B cell (primary cell): ENCODE measurements at regions not wholly inside any gene's neighbourhood (a gene's known extent, or its start where the extent isn't known, plus 50 kb on each side); places are given as distances from the start of the nearest gene placed in this dataset.

Experiments used
- ATAC-seq: fragments of 200-7000 bp; cut with Tn5 transposase; one replicate; pipeline ENCODE4 v1.10.0; 2021; ENCODE audit warnings: low read depth, mild to moderate bottlenecking, moderate number of reproducible peaks, moderate library complexity
- CTCF ChIA-PET: fragments of 350-600 bp; sonication (Branson Sonifier 250); formaldehyde crosslinking; loops from one replicate; lab custom pipeline; 2021; ENCODE audit warnings: antibody characterized with exemption, inconsistent platforms; lab: Charles Lee
- POLR2A ChIA-PET: fragments of 350-600 bp; sonication (Branson Sonifier 250); formaldehyde crosslinking; loops from one replicate; lab custom pipeline; 2021; ENCODE audit warnings: antibody characterized with exemption; lab: Charles Lee
- DNase-seq: peaks from one replicate; pipeline ENCODE4 v3.0.0; 2013
- H2AFZ ChIP-seq: 2 replicates; pipeline ENCODE4 v1.6.1; 2012; ENCODE audit warnings: mild to moderate bottlenecking, low read depth, low read length; ENCODE audit not compliant: insufficient read depth, poor library complexity, severe bottlenecking
- H3K27ac ChIP-seq, 2 donors: 1 replicate in 1 of 2; 2 replicates in 1 of 2; pipeline ENCODE4 v1.5.1; 2012 to 2013; ENCODE audit warnings: low read length in 2 of 2, mild to moderate bottlenecking in 2 of 2, moderate library complexity in 1 of 2
- H3K27me3 ChIP-seq, 4 experiments: fragments of 200-600 bp in 1 of 4; sonication (generic) in 1 of 4; replicated peaks in 1 of 4; 1 replicate in 2 of 4; 2 replicates in 2 of 4; pipeline versions ENCODE4 v1.6.1 to v1.7.0; 2013 to 2016; ENCODE audit warnings: low read length in 3 of 4, mild to moderate bottlenecking in 2 of 4, mixed read lengths in 1 of 4, moderate library complexity in 1 of 4; ENCODE audit not compliant: insufficient read depth in 4 of 4, control insufficient read depth in 3 of 4; ENCODE audit errors: control extremely low read depth in 1 of 4
- H3K36me3 ChIP-seq, 2 experiments: replicated peaks in 1 of 2; 1 replicate in 1 of 2; 2 replicates in 1 of 2; pipeline versions ENCODE4 v1.6.1 to v1.7.1; 2013; ENCODE audit warnings: low read length in 1 of 2; ENCODE audit not compliant: insufficient read depth in 2 of 2, control insufficient read depth in 1 of 2; ENCODE audit errors: control extremely low read depth in 1 of 2, extremely low read depth in 1 of 2
- H3K4me1 ChIP-seq, 2 donors: fragments of 200-600 bp in 1 of 2; sonication (generic) in 1 of 2; 1 replicate in 1 of 2; 2 replicates in 1 of 2; pipeline versions ENCODE4 v1.5.1 to v1.6.1; 2013 to 2017; ENCODE audit warnings: low read length in 2 of 2; ENCODE audit not compliant: control insufficient read depth in 2 of 2, insufficient read depth in 2 of 2
- H3K4me2 ChIP-seq: replicated peaks from 2 replicates; pipeline ENCODE3; 2012; ENCODE audit warnings: mild to moderate bottlenecking, low read depth, low read length; ENCODE audit not compliant: poor library complexity, severe bottlenecking
- H3K4me3 ChIP-seq, 5 experiments: fragments of 200-600 bp in 1 of 5; sonication (generic) in 1 of 5; 1 replicate in 3 of 5; 2 replicates in 2 of 5; pipeline versions ENCODE4 v1.5.1 to v1.7.0; 2011 to 2016; ENCODE audit warnings: low read length in 4 of 5, mild to moderate bottlenecking in 4 of 5, low read depth in 2 of 5, control low read depth in 1 of 5, moderate library complexity in 1 of 5; ENCODE audit not compliant: insufficient read depth in 1 of 5; ENCODE audit errors: control extremely low read depth in 1 of 5, extremely low read depth in 1 of 5
- H3K79me2 ChIP-seq: fragments of 200-600 bp; sonication (generic); one replicate; pipeline ENCODE4 v1.6.0; 2016; ENCODE audit warnings: low read length; ENCODE audit not compliant: control insufficient read depth, insufficient read depth
- H3K9ac ChIP-seq: fragments of 200-600 bp; sonication (generic); 2 replicates; pipeline ENCODE4 v1.6.1; 2017; ENCODE audit warnings: mild to moderate bottlenecking, low read length, moderate library complexity
- H3K9me3 ChIP-seq, 3 donors: one replicate each; pipeline versions ENCODE4 v1.6.1 to v1.7.1; 2013; ENCODE audit warnings: low read length in 2 of 3; ENCODE audit not compliant: control insufficient read depth in 2 of 3, insufficient read depth in 1 of 3; ENCODE audit errors: control extremely low read depth in 1 of 3
- H4K20me1 ChIP-seq: 2 replicates; pipeline ENCODE4 v1.6.0; 2012; ENCODE audit warnings: mild to moderate bottlenecking, low read length; ENCODE audit not compliant: insufficient read depth, control insufficient read depth, poor library complexity, severe bottlenecking
- H3K27ac Mint-ChIP-seq: one replicate; pipeline ENCODE4 v1.8.0; 2021; ENCODE audit warnings: mixed read lengths
- H3K27me3 Mint-ChIP-seq: one replicate; pipeline ENCODE4 v1.8.0; 2021; ENCODE audit warnings: mixed read lengths
- H3K4me1 Mint-ChIP-seq: one replicate; pipeline ENCODE4 v1.8.0; 2021; ENCODE audit warnings: mixed read lengths
- H3K4me3 Mint-ChIP-seq: one replicate; pipeline ENCODE4 v1.8.0; 2021; ENCODE audit warnings: mixed read lengths
- H3K9me3 Mint-ChIP-seq: one replicate; pipeline ENCODE4 v1.8.0; 2022; ENCODE audit warnings: mixed read lengths; ENCODE audit not compliant: insufficient read depth
- CTCF ChIP-seq: fragments of 200-600 bp; IDR thresholded peaks from one replicate; pipeline ENCODE4 v1.8.0; 2022; ENCODE audit warnings: antibody characterized with exemption, mild to moderate bottlenecking
- EZH2 ChIP-seq: IDR thresholded peaks from 2 replicates; pipeline ENCODE4 v1.6.1; 2012; ENCODE audit warnings: borderline replicate concordance, low read depth, mild to moderate bottlenecking, moderate library complexity, low read length; ENCODE audit not compliant: insufficient read depth, poor library complexity, severe bottlenecking
- WGBS: methylation state at CpG from one replicate; pipeline ENCODE4 v1.1.5; 2013; ENCODE audit warnings: missing lambda C conversion rate; ENCODE audit not compliant: insufficient coverage; 5-methylcytosine and 5-hydroxymethylcytosine counted together
- intact Hi-C: fragments of 100-400 bp; cut with micrococcal nuclease; formaldehyde crosslinking; loops from one replicate; pipeline ENCODE4 v1.10.0; 2022

DNA sequence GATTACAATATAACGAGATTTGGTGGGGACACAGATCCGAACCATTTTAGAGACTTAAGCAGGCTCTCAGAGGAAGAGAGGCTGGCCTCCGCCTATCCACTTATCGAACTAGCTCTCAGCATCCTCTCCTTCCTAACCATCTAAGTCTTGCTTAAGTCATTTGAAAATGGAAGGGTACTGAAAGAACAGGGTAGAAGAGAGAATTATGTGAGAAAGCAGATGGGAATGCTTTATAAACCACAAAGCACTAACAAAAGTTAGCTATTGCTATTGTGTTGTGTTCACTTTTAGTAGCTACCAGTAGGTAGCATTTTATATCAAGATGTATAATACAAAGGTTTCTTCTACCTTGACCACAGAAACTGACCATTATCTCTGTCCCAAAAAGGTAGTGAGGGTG lies 153.4 kb upstream of the CADM1 start:
- Histone ChIP-seq H3K4me2 (no peak overlapping the region), H3K4me1 (no peaks in the 10 kb centered on the region), H3K27me3 (peaks cover 0 to 14% (median 5%) of the 10 kb centered on the region in 4 experiments), H3K9me3 (peaks cover 0 to 7% (median 0%) of the 10 kb centered on the region in 3 donors), H3K27ac (no peak overlapping the region), H4K20me1 (no peaks in the 10 kb centered on the region), H2AFZ (no peak overlapping the region), H3K4me3 (no peak overlapping the region), H3K9ac (no peak overlapping the region), H3K79me2 (no peaks in the 10 kb centered on the region), H3K36me3 (no peaks in the 10 kb centered on the region)
- 100% methylated on average over 1 of the region's 4 CpGs for WGBS
- Mint-ChIP-seq H3K4me3 (no peak overlapping the region), H3K27me3 (peaks cover 29% of the 10 kb centered on the region), H3K9me3 (no peaks in the 10 kb centered on the region), H3K27ac (no peak overlapping the region), H3K4me1 (no peaks in the 10 kb centered on the region)
- intact Hi-C loops, result no loop called here
- TF ChIP-seq CTCF (no peak), EZH2 (no peak)
- ATAC-seq (no peak), DNase-seq (no peak)
- POLR2A ChIA-PET, result no interaction called here
- CTCF ChIA-PET, result no interaction called here

DNA sequence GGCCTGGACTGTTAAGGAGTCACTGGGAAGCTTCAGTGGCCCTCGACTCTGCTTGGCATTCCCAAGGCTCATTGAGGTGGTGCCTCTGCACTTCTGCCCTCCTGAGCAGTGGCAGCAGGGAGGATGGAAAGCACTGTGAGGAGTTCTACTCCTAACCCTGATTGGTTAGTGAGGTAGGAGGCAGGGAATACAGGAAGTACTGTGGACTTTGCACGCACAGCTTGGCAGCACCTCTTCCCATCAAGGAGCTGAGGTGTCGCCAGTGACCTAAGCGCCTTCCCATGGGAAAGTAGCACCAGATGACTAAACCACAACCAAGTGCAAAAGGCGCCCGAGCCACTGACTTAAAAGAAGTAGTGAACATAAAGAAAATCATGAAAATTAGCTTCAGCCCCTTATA lies 152.5 kb upstream of the CADM1 start:
- Histone ChIP-seq H3K4me1 (no peaks in the 10 kb centered on the region), H3K36me3 (no peaks in the 10 kb centered on the region), H3K4me3 (no peak overlapping the region), H3K27ac (no peak overlapping the region), H3K27me3 (peaks cover 0 to 14% (median 5%) of the 10 kb centered on the region in 4 experiments), H3K4me2 (no peak overlapping the region), H2AFZ (no peak overlapping the region), H3K9ac (no peak overlapping the region), H4K20me1 (no peaks in the 10 kb centered on the region), H3K79me2 (no peaks in the 10 kb centered on the region), H3K9me3 (peaks cover 0 to 4% (median 0%) of the 10 kb centered on the region in 3 donors)
- Mint-ChIP-seq H3K27ac (no peak overlapping the region), H3K4me1 (no peaks in the 10 kb centered on the region), H3K4me3 (no peak overlapping the region), H3K27me3 (peaks cover 34% of the 10 kb centered on the region), H3K9me3 (no peaks in the 10 kb centered on the region)
- no peak for ATAC-seq
- 19% methylated on average over 1 of the region's 6 CpGs for WGBS
- ChIA-PET CTCF (no interaction called here), POLR2A (no interaction called here)
- intact Hi-C loops, result no loop called here
- DNase-seq, result no peak
- TF ChIP-seq EZH2 (no peak), CTCF (no peak)
